HCT116 (cell line): ENCODE measurements at regions not wholly inside any gene's neighbourhood (a gene's known extent, or its start where the extent isn't known, plus 50 kb on each side); places are given as distances from the start of the nearest gene placed in this dataset.

Source experiments
- ATAC-seq: fragments of 200-7000 bp; cut with Tn5 transposase; 2 replicates; pipeline ENCODE4 v1.9.1; 2020; ENCODE audit warnings: mild to moderate bottlenecking, moderate library complexity
- BruUV-seq: library from RNA; stranded (reverse); fragments of 400-500 nt; replicated peaks from 2 replicates; lab custom pipeline; 2021; lab: Mats Ljungman, UMichigan
- CTCF ChIA-PET: fragments of 300-600 bp; sonication (Branson Sonifier 250); formaldehyde crosslinking; loops from one replicate; lab custom pipeline; 2021; ENCODE audit warnings: antibody characterized with exemption; lab: Charles Lee
- POLR2A ChIA-PET: fragments of 300-600, 350-600 bp; sonication (Branson Sonifier 250); formaldehyde crosslinking; loops from one replicate; lab custom pipeline; 2021; ENCODE audit warnings: antibody characterized with exemption; lab: Charles Lee
- RAD21 ChIA-PET, 2 experiments: fragments of 300-600 bp; sonication (Branson Sonifier 250); formaldehyde crosslinking; loops; one replicate each; lab custom pipeline; 2023; ENCODE audit warnings: low total read pairs in 2 of 2; ENCODE audit not compliant: uncharacterized antibody in 2 of 2, unreplicated experiment in 2 of 2, low non-redundant PET in 1 of 2; lab: Charles Lee
- DNase-seq: peaks from one replicate; pipeline ENCODE4 v3.0.0-alpha.2; 2010; ENCODE audit warnings: low read depth, low spot score
- H2AFZ ChIP-seq: fragments of 200-600 bp; shearing (Covaris generic), sonication (generic); 2 replicates; pipeline ENCODE4 v1.6.1; 2017; ENCODE audit warnings: low read depth, mixed run types, mixed read lengths, antibody characterized with exemption, low read length; ENCODE audit not compliant: poor library complexity, severe bottlenecking
- H3K27ac ChIP-seq: 2 replicates; pipeline ENCODE4 v1.5.1; 2012; ENCODE audit warnings: low read depth, low read length
- H3K27me3 ChIP-seq: fragments of 200-600 bp; sonication (generic); 2 replicates; pipeline ENCODE4 v1.6.1; 2016; ENCODE audit warnings: mixed run types, low read length, mixed read lengths; ENCODE audit not compliant: insufficient read depth
- H3K36me3 ChIP-seq, 2 experiments: fragments of 200-500 bp in 1 of 2; fragments of 200-600 bp in 1 of 2; sonication (Bioruptor generic) in 1 of 2; sonication (generic) in 1 of 2; 2 replicates each; pipeline versions ENCODE4 v1.5.1 to v1.6.1; 2014 to 2016; ENCODE audit warnings: low read length in 2 of 2, inconsistent platforms in 1 of 2, mixed read lengths in 1 of 2, mixed run types in 1 of 2; ENCODE audit not compliant: insufficient read depth in 2 of 2, control insufficient read depth in 1 of 2
- H3K4me1 ChIP-seq, 2 experiments: fragments of 200-600 bp in 1 of 2; sonication (generic) in 1 of 2; 2 replicates each; pipeline versions ENCODE4 v1.5.1 to v1.6.1; 2012 to 2017; ENCODE audit warnings: low read length in 2 of 2, inconsistent platforms in 1 of 2, mild to moderate bottlenecking in 1 of 2, mixed read lengths in 1 of 2, mixed run types in 1 of 2, moderate library complexity in 1 of 2; ENCODE audit not compliant: insufficient read depth in 2 of 2, control insufficient read depth in 1 of 2
- H3K4me2 ChIP-seq: fragments of 200-600 bp; sonication (generic); 2 replicates; pipeline ENCODE4 v1.6.1; 2017; ENCODE audit warnings: mixed run types, low read length, mixed read lengths
- H3K4me3 ChIP-seq, 2 experiments: fragments of 200-600 bp in 1 of 2; sonication (generic) in 1 of 2; replicated peaks in 1 of 2; 2 replicates each; pipeline ENCODE4 v1.5.1; 2011 to 2016; ENCODE audit warnings: low read length in 2 of 2, control low read depth in 1 of 2, low read depth in 1 of 2, mild to moderate bottlenecking in 1 of 2, mixed read lengths in 1 of 2, mixed run types in 1 of 2
- H3K79me2 ChIP-seq: fragments of 200-600 bp; sonication (generic); 2 replicates; pipeline ENCODE4 v1.6.1; 2017; ENCODE audit warnings: mild to moderate bottlenecking, mixed run types, low read length, moderate library complexity, mixed read lengths; ENCODE audit not compliant: insufficient read depth
- H3K9ac ChIP-seq: fragments of 200-600 bp; sonication (generic); 2 replicates; pipeline ENCODE4 v1.6.1; 2016; ENCODE audit warnings: low read length, mixed read lengths
- H3K9me2 ChIP-seq: fragments of 200-600 bp; sonication (generic), shearing (Covaris generic); 2 replicates; pipeline ENCODE4 v1.6.1; 2017; ENCODE audit warnings: mixed run types, mild to moderate bottlenecking, moderate library complexity; ENCODE audit not compliant: insufficient read depth
- H3K9me3 ChIP-seq, 2 experiments: fragments of 200-500 bp in 1 of 2; fragments of 200-600 bp in 1 of 2; sonication (Bioruptor generic) in 1 of 2; sonication (generic) in 1 of 2; 2 replicates each; pipeline ENCODE4 v1.6.1; 2014 to 2017; ENCODE audit warnings: low read length in 2 of 2, mixed read lengths in 2 of 2, inconsistent platforms in 1 of 2, low read depth in 1 of 2, mild to moderate bottlenecking in 1 of 2, mixed run types in 1 of 2, moderate library complexity in 1 of 2; ENCODE audit not compliant: control insufficient read depth in 1 of 2, insufficient read depth in 1 of 2
- H4K20me1 ChIP-seq: fragments of 200-600 bp; sonication (generic), shearing (Covaris generic); 2 replicates; pipeline ENCODE4 v1.6.1; 2017; ENCODE audit warnings: mixed run types, mild to moderate bottlenecking, moderate library complexity; ENCODE audit not compliant: insufficient read depth
- CEBPB ChIP-seq: IDR thresholded peaks from 2 replicates; pipeline ENCODE4 v1.6.1; 2012; ENCODE audit warnings: low read depth
- ELF1 ChIP-seq: IDR thresholded peaks from 2 replicates; pipeline ENCODE4 v1.6.1; 2012; ENCODE audit warnings: low read depth, borderline replicate concordance
- EZH2 ChIP-seq: fragments of 200-600 bp; sonication (generic); IDR thresholded peaks from 2 replicates; pipeline ENCODE4 v1.6.1; 2017; ENCODE audit warnings: antibody characterized with exemption, mixed run types
- EZH2phosphoT487 ChIP-seq: fragments of 200-600 bp; IDR thresholded peaks from 2 replicates; pipeline ENCODE4 v1.6.1; 2018; ENCODE audit warnings: antibody characterized with exemption, borderline replicate concordance
- FOSL1 ChIP-seq: IDR thresholded peaks from 2 replicates; pipeline ENCODE4 v1.6.1; 2012; ENCODE audit warnings: low read depth
- JUND ChIP-seq: IDR thresholded peaks from 2 replicates; pipeline ENCODE4 v1.6.1; 2012
- POLR2A ChIP-seq: IDR thresholded peaks from 2 replicates; pipeline ENCODE4 v1.7.0; 2011; ENCODE audit warnings: borderline replicate concordance; ENCODE audit not compliant: insufficient read depth, insufficient read length; ENCODE audit errors: extremely low read depth
- POLR2AphosphoS5 ChIP-seq: IDR thresholded peaks from 2 replicates; pipeline ENCODE4 v1.6.1; 2011; ENCODE audit warnings: mild to moderate bottlenecking, low read depth, low read length, moderate library complexity
- RAD21 ChIP-seq: IDR thresholded peaks from 2 replicates; pipeline ENCODE4 v1.6.1; 2012; ENCODE audit warnings: low read depth, mild to moderate bottlenecking
- SRF ChIP-seq: IDR thresholded peaks from 2 replicates; pipeline ENCODE4 v1.6.1; 2012; ENCODE audit warnings: low read depth
- TCF7L2 ChIP-seq: IDR thresholded peaks from 2 replicates; pipeline ENCODE4 v1.7.0; 2011; ENCODE audit warnings: borderline replicate concordance, inconsistent platforms; ENCODE audit not compliant: insufficient read depth, insufficient read length; ENCODE audit errors: extremely low read depth
- YY1 ChIP-seq: IDR thresholded peaks from 2 replicates; pipeline ENCODE4 v1.6.1; 2011; ENCODE audit warnings: low read length, low read depth, moderate library complexity, mild to moderate bottlenecking; ENCODE audit not compliant: insufficient replicate concordance; ENCODE audit errors: extremely low read depth
- ZFX ChIP-seq: fragments of 450-650 bp; IDR thresholded peaks from 2 replicates; pipeline ENCODE4 v1.6.1; 2017
- intact Hi-C: fragments of 100-400 bp; cut with micrococcal nuclease; formaldehyde crosslinking; loops from 2 replicates; pipeline ENCODE4 v1.10.0; 2022
- TF ChIP-seq, protein P1 (sequence below): IDR thresholded peaks from 2 replicates; pipeline ENCODE4 v1.6.1; 2012
- TF ChIP-seq, protein P2 (sequence below): IDR thresholded peaks from 2 replicates; pipeline ENCODE4 v1.6.1; 2011; ENCODE audit warnings: mild to moderate bottlenecking, low read length, moderate library complexity; ENCODE audit not compliant: insufficient replicate concordance; ENCODE audit errors: extremely low read depth
- TF ChIP-seq, protein P3 (sequence below): IDR thresholded peaks from 2 replicates; pipeline ENCODE4 v1.6.1; 2012; ENCODE audit warnings: low read depth

DNA sequence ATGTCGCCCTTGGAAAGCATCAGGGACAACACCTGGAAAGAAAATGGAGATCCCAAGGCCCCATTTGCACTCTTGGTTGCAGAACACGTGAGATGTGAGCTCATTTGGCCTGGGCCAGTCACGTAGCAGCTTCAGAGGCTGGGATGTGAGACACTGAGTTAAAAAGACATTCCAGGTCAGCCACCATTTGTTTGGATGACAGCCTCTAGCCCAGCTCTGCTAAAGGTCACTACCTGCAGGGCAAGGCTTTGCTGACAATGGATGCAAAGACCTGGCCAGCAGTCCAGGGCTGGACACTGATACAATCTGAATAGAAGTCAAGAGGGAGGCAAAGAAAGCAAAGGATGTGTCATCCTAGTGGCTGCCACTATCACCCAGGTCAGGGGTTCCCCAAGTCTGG lies 83.9 kb upstream of the LRPPRC start:
- Histone ChIP-seq H3K4me2 (no peak overlapping the region), H3K27ac (no peak overlapping the region), H3K4me1 (no peaks in the 10 kb centered on the region), H3K27me3 (no peaks in the 10 kb centered on the region), H3K79me2 (no peaks in the 10 kb centered on the region), H3K9ac (no peak overlapping the region), H2AFZ (no peak overlapping the region), H3K9me2 (no peaks in the 10 kb centered on the region), H3K9me3 (no peaks in the 10 kb centered on the region), H3K4me3 (no peak overlapping the region), H3K36me3 (no peaks in the 10 kb centered on the region), H4K20me1 (no peaks in the 10 kb centered on the region)
- ChIA-PET RAD21 (no interaction called here), POLR2A (no interaction called here), CTCF (no interaction called here)
- intact Hi-C loops: no loop called here
- BruUV-seq: no TSS peak
- DNase-seq: no peak
- no peak for TF ChIP-seq ZFX
- TF ChIP-seq POLR2AphosphoS5: no peak
- TF ChIP-seq, protein P1, sequence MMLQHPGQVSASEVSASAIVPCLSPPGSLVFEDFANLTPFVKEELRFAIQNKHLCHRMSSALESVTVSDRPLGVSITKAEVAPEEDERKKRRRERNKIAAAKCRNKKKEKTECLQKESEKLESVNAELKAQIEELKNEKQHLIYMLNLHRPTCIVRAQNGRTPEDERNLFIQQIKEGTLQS: no peak
- no peak for TF ChIP-seq SRF
- TF ChIP-seq POLR2A: no peak
- TF ChIP-seq EZH2: no peak
- TF ChIP-seq JUND: no peak
- no peak for TF ChIP-seq CEBPB
- no peak for ATAC-seq

DNA sequence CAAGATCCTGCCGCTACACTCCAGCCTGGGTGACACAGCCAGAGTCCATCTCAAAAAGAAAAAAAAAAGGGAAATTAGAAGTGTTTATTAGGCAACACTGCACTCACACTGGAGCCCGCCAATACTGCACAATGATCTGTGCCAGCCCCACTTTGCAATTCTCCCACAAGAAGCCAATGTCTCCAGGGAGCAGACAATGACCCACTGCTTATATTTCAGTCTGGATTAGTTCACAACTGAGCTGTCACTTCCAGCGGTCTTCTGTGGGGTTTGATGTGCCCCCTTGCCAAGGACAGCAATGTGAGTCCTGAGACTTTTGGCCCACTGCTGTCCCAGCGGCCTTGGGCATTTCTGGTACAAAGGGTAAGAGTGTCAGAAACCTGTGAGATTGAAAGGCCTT lies 85.6 kb upstream of the PPM1B start:
- Histone ChIP-seq H2AFZ (no peak overlapping the region), H3K4me1 (peaks cover 7 to 14% of the 10 kb centered on the region in 2 experiments; a peak in 3 of 4 replicates), H3K79me2 (no peaks in the 10 kb centered on the region), H4K20me1 (no peaks in the 10 kb centered on the region), H3K9me2 (no peaks in the 10 kb centered on the region), H3K27ac (no peak overlapping the region), H3K4me2 (no peak overlapping the region), H3K9ac (no peak overlapping the region), H3K27me3 (no peaks in the 10 kb centered on the region), H3K9me3 (no peaks in the 10 kb centered on the region), H3K36me3 (no peaks in the 10 kb centered on the region), H3K4me3 (no peak overlapping the region)
- POLR2A ChIA-PET: no interaction called here
- DNase-seq (no peak), ATAC-seq (no peak)
- intact Hi-C loops: no loop called here
- CTCF ChIA-PET: no interaction called here
- RAD21 ChIA-PET: no interaction called here
- BruUV-seq: no TSS peak
- TF ChIP-seq, protein P2, sequence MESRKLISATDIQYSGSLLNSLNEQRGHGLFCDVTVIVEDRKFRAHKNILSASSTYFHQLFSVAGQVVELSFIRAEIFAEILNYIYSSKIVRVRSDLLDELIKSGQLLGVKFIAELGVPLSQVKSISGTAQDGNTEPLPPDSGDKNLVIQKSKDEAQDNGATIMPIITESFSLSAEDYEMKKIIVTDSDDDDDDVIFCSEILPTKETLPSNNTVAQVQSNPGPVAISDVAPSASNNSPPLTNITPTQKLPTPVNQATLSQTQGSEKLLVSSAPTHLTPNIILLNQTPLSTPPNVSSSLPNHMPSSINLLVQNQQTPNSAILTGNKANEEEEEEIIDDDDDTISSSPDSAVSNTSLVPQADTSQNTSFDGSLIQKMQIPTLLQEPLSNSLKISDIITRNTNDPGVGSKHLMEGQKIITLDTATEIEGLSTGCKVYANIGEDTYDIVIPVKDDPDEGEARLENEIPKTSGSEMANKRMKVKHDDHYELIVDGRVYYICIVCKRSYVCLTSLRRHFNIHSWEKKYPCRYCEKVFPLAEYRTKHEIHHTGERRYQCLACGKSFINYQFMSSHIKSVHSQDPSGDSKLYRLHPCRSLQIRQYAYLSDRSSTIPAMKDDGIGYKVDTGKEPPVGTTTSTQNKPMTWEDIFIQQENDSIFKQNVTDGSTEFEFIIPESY: no peak
- TF ChIP-seq EZH2 (no peak), ELF1 (no peak), JUND (no peak), POLR2A (no peak), RAD21 (no peak), ZFX (no peak), TCF7L2 (no peak), EZH2phosphoT487 (no peak), SRF (no peak), YY1 (no peak), FOSL1 (no peak), CEBPB (no peak)
- TF ChIP-seq, protein P3, sequence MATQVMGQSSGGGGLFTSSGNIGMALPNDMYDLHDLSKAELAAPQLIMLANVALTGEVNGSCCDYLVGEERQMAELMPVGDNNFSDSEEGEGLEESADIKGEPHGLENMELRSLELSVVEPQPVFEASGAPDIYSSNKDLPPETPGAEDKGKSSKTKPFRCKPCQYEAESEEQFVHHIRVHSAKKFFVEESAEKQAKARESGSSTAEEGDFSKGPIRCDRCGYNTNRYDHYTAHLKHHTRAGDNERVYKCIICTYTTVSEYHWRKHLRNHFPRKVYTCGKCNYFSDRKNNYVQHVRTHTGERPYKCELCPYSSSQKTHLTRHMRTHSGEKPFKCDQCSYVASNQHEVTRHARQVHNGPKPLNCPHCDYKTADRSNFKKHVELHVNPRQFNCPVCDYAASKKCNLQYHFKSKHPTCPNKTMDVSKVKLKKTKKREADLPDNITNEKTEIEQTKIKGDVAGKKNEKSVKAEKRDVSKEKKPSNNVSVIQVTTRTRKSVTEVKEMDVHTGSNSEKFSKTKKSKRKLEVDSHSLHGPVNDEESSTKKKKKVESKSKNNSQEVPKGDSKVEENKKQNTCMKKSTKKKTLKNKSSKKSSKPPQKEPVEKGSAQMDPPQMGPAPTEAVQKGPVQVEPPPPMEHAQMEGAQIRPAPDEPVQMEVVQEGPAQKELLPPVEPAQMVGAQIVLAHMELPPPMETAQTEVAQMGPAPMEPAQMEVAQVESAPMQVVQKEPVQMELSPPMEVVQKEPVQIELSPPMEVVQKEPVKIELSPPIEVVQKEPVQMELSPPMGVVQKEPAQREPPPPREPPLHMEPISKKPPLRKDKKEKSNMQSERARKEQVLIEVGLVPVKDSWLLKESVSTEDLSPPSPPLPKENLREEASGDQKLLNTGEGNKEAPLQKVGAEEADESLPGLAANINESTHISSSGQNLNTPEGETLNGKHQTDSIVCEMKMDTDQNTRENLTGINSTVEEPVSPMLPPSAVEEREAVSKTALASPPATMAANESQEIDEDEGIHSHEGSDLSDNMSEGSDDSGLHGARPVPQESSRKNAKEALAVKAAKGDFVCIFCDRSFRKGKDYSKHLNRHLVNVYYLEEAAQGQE: no peak
